ENCODE measurements at regions not wholly inside any gene's neighbourhood (a gene's known extent, or its start where the extent isn't known, plus 50 kb on each side); places are given as distances from the start of the nearest gene placed in this dataset.

DNA sequence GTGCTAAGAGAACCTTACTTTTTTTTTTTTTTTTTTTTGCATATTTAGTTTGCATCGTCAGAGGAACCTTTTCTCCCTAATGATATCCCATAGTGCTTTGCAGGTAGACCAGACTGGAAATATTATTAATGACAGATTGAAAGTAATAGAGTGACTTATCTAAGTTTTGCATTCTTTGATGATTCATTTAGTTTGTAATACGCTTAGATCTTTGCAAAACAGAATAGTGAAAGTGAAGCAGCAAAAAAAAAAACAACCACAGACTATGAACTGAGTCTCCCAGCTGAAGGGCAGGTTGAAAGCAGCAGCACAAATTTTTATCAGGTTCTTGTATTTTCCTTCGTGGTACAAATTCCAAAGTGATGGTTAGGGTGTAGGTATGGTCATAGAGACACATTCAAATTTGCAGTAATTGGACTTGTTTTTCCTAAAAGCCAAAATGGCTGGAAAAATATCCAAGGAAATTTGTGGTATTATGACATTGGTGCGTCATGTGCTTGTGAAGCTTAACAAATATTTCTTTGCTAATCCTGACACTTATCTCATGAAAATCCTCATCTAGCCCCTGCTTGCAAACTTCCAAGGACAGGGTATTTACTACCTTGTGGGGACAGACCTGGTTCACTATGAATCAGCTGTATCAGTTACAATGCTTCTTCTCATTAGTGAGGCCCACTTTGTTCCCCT, 81.8 kb upstream of the CREB5 start:
- TF ChIP-seq CTCF (IDR thresholded peaks at IDR 0.05; ENCODE audit: low read length) (no peak), EZH2 (IDR thresholded peaks at IDR 0.05; ENCODE audit: borderline replicate concordance, low read length) (no peak)
